Activated CD4-positive, alpha-beta memory T cell treated with anti-CD3 and anti-CD28 coated beads for 36 hours (primary cell): ENCODE measurements at regions not wholly inside any gene's neighbourhood (a gene's known extent, or its start where the extent isn't known, plus 50 kb on each side); places are given as distances from the start of the nearest gene placed in this dataset.

Experiments used
- CTCF ChIA-PET: fragments of 350-600 bp; sonication (Branson Sonifier 250); formaldehyde crosslinking; loops from one replicate; lab custom pipeline; 2021; ENCODE audit warnings: antibody characterized with exemption, inconsistent platforms; lab: Charles Lee
- POLR2A ChIA-PET: fragments of 350-600 bp; sonication (Branson Sonifier 250); formaldehyde crosslinking; loops from one replicate; lab custom pipeline; 2021; ENCODE audit warnings: antibody characterized with exemption; lab: Charles Lee
- DNase-seq: peaks from one replicate; pipeline ENCODE4 v3.0.0-alpha.2; 2020
- H3K27ac Mint-ChIP-seq: one replicate; pipeline ENCODE4 v1.8.0; 2021; ENCODE audit warnings: mixed read lengths
- H3K27me3 Mint-ChIP-seq: one replicate; pipeline ENCODE4 v1.8.0; 2021; ENCODE audit warnings: mixed read lengths
- H3K36me3 Mint-ChIP-seq: one replicate; pipeline ENCODE4 v1.8.0; 2021; ENCODE audit warnings: mixed read lengths
- H3K4me1 Mint-ChIP-seq: one replicate; pipeline ENCODE4 v1.8.0; 2021; ENCODE audit warnings: low read depth, mixed read lengths
- H3K4me3 Mint-ChIP-seq: one replicate; pipeline ENCODE4 v1.8.0; 2021; ENCODE audit warnings: mild to moderate bottlenecking, mixed read lengths
- H3K9me3 Mint-ChIP-seq: one replicate; pipeline ENCODE4 v1.8.0; 2021; ENCODE audit warnings: mixed read lengths
- intact Hi-C: fragments of 100-400 bp; cut with micrococcal nuclease; formaldehyde crosslinking; loops from one replicate; pipeline ENCODE4 v1.15.1; 2023

DNA sequence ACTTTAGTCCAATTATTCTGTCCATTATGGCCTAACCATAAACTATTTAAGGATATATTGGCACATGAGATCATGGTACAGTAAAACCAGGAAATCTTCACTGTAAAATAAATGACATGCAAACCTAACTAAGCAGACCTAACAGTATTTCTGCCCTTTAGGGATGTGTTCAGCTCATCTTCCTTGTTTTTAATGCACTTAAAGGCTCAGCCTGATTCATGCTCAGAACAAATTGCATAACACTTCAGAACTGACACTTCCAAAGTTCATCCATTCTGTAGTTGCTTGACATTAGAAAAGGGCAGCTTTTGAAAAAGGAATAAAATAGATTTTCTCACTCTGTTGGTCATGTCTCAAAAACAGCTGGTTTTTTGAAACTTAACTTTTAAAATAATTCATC, 708.5 kb downstream of the C12orf50 start:
- no peak for DNase-seq
- H3K27me3 Mint-ChIP-seq: no peaks in the 10 kb centered on the region
- no peaks in the 10 kb centered on the region for H3K9me3 Mint-ChIP-seq
- no peak overlapping the region for H3K4me3 Mint-ChIP-seq
- CTCF ChIA-PET: no interaction called here
- H3K27ac Mint-ChIP-seq: no peak overlapping the region
- H3K36me3 Mint-ChIP-seq: no peaks in the 10 kb centered on the region
- no peaks in the 10 kb centered on the region for H3K4me1 Mint-ChIP-seq
- POLR2A ChIA-PET: no interaction called here
- intact Hi-C loops: no loop called here

- H3K27me3 Mint-ChIP-seq: no peaks in the 10 kb centered on the region
- ChIA-PET CTCF (no interaction called here), POLR2A (no interaction called here)
- no peaks in the 10 kb centered on the region for H3K9me3 Mint-ChIP-seq
- intact Hi-C loops: no loop called here
- H3K4me3 Mint-ChIP-seq: no peak overlapping the region
- DNase-seq: no peak
- no peaks in the 10 kb centered on the region for H3K36me3 Mint-ChIP-seq
- no peaks in the 10 kb centered on the region for H3K4me1 Mint-ChIP-seq
- H3K27ac Mint-ChIP-seq: no peak overlapping the region
Measured at GRCh38 chr12:87317302-87317701, 711.9 kb downstream of the C12orf50 start.

- Mint-ChIP-seq H3K36me3 (no peaks in the 10 kb centered on the region), H3K4me1 (no peaks in the 10 kb centered on the region), H3K27me3 (no peaks in the 10 kb centered on the region), H3K9me3 (no peaks in the 10 kb centered on the region), H3K27ac (no peak overlapping the region), H3K4me3 (no peak overlapping the region)
- POLR2A ChIA-PET: no interaction called here
- DNase-seq: no peak
- CTCF ChIA-PET: no interaction called here
- intact Hi-C loops: no loop called here
Measured at GRCh38 chr12:87311206-87311605, 718.0 kb downstream of the C12orf50 start.

DNA sequence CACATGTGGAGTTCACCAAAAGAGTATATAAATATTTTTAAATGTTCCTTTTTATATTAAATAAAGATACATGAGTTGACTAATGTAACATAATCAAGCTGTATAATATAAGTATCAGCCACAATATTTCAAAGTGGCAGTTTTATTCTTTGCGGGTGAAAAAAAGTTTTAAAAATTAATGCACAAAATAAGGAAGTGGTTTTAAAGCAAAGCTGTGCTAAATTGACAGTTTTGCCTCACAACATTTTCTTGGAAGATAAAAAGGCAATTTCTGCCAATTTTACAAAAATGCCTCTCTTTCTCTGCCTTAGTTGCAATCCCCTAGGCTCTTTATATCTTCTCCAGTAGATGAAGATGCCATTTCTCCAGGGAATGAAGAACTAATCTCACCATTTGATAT, 719.1 kb downstream of the C12orf50 start:
- H3K4me3 Mint-ChIP-seq: no peak overlapping the region
- POLR2A ChIA-PET: no interaction called here
- no peaks in the 10 kb centered on the region for H3K36me3 Mint-ChIP-seq
- DNase-seq: no peak
- H3K27ac Mint-ChIP-seq: no peak overlapping the region
- peaks cover 3% of the 10 kb centered on the region for H3K9me3 Mint-ChIP-seq
- H3K4me1 Mint-ChIP-seq: no peaks in the 10 kb centered on the region
- CTCF ChIA-PET: no interaction called here
- H3K27me3 Mint-ChIP-seq: no peaks in the 10 kb centered on the region
- intact Hi-C loops: no loop called here

GRCh38 chr12:87305481-87305880, 723.7 kb downstream of the C12orf50 start:
- H3K9me3 Mint-ChIP-seq: peaks cover 3% of the 10 kb centered on the region
- H3K4me3 Mint-ChIP-seq: no peak overlapping the region
- no peaks in the 10 kb centered on the region for H3K4me1 Mint-ChIP-seq
- no peak for DNase-seq
- H3K27me3 Mint-ChIP-seq: no peaks in the 10 kb centered on the region
- POLR2A ChIA-PET: no interaction called here
- no peak overlapping the region for H3K27ac Mint-ChIP-seq
- CTCF ChIA-PET: no interaction called here
- intact Hi-C loops: no loop called here
- no peaks in the 10 kb centered on the region for H3K36me3 Mint-ChIP-seq

DNA sequence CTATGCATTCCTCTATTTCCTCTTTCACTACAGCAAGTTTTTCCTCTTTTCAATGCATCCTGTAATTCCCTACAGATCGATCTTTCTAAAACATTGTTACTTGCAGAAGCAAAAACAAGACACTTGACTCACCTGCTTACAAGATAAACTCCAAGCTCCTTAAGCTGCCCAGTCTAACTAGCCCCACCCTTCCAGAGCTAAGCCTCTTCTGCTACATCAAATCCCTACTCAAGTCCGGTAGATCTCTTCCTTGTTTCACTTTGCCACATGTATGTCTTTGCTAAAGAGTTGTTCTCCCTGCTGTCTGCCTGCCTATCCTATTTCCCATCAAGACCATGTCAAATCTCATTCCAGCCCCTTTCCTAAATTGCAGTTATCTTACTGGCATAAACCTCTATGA, 724.8 kb downstream of the C12orf50 start:
- no peaks in the 10 kb centered on the region for H3K27me3 Mint-ChIP-seq
- CTCF ChIA-PET: no interaction called here
- H3K4me3 Mint-ChIP-seq: no peak overlapping the region
- peaks cover 3% of the 10 kb centered on the region for H3K9me3 Mint-ChIP-seq
- no peaks in the 10 kb centered on the region for H3K4me1 Mint-ChIP-seq
- intact Hi-C loops: no loop called here
- no peak overlapping the region for H3K27ac Mint-ChIP-seq
- POLR2A ChIA-PET: no interaction called here
- no peak for DNase-seq
- no peaks in the 10 kb centered on the region for H3K36me3 Mint-ChIP-seq

DNA sequence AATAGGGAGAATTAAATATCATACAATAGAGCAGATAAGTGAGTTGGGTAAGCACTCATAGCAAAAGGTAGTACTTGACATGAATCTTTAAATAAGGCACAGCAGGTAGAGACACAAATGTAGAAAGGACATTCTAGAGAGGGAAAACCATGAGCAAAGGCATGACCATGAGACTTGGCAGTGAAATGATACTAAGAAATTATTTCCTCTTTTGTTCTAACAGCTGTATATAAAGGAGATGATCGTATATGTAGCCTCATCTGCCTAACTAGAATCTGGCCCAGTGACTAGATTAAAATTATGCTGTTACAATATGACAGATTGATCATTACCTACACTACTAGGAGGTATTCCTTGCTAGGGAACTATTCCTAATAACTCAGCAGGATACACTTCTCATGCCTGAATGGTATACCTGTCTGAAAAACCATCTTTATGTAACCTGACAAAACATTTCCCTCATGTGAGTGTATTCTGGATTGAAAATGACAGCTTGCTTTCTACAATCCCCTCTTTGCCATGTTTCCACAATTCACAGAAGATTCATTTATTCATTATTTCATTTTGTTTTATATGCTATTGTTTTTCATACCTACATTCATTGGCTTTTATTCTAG, 725.7 kb downstream of the C12orf50 start:
- POLR2A ChIA-PET: no interaction called here
- H3K27me3 Mint-ChIP-seq: no peaks in the 10 kb centered on the region
- DNase-seq: no peak
- H3K4me1 Mint-ChIP-seq: no peaks in the 10 kb centered on the region
- H3K36me3 Mint-ChIP-seq: no peaks in the 10 kb centered on the region
- CTCF ChIA-PET: no interaction called here
- peaks cover 9% of the 10 kb centered on the region for H3K9me3 Mint-ChIP-seq
- no peak overlapping the region for H3K27ac Mint-ChIP-seq
- no peak overlapping the region for H3K4me3 Mint-ChIP-seq
- intact Hi-C loops: no loop called here

DNA sequence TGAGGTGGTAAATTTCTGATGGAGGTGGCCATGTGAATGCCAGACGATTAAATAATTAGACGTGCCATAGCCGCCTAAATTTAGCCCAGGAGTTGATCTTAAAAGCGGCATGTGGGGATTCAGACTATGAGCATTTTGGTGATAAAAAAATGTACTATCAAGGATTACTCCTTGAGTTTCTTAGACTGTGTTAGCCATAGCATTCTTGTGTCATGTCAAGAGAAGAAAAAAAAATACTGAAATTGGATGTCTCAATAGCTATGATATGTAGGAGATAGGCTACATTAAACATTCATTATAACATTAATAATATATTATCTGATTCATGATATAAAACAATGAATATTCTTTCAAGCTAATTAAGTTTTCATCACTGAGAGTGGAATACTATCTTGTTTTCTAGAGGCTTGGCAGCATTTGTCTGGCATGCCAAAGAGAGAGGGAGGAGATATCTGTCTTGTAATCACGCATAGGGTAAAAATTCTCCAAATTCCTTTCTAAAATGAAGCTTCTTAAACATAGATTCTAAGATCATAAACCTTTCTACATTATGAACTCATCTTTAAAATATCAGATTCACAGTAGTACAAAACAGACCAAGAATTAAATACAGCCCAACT, 727.0 kb downstream of the C12orf50 start:
- no peak for DNase-seq
- intact Hi-C loops: no loop called here
- Mint-ChIP-seq H3K9me3 (peaks cover 14% of the 10 kb centered on the region), H3K4me3 (no peak overlapping the region), H3K36me3 (no peaks in the 10 kb centered on the region), H3K4me1 (no peaks in the 10 kb centered on the region), H3K27me3 (no peaks in the 10 kb centered on the region), H3K27ac (no peak overlapping the region)
- ChIA-PET CTCF (no interaction called here), POLR2A (no interaction called here)

DNA sequence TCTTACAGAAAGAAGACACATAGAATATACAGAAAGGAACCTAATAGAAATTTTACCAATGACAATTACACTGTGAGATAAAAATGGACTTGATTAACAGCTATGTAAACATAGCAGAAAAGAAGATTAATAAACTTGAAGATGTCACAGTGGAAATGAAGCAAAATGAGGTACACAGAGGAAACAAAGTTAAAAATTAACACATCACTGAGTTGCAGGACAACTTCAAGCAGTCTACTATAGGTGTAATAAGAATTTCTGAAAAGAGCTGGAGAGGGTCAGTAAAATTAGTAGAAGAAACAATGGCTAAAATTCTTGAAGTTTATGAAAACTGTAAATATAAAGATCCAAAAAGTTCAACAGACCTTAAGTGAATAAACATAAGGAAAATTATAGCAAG, 738.7 kb downstream of the C12orf50 start:
- Mint-ChIP-seq H3K4me1 (no peaks in the 10 kb centered on the region), H3K27me3 (no peaks in the 10 kb centered on the region), H3K4me3 (no peak overlapping the region), H3K36me3 (no peaks in the 10 kb centered on the region), H3K9me3 (peaks cover 5% of the 10 kb centered on the region), H3K27ac (no peak overlapping the region)
- POLR2A ChIA-PET: no interaction called here
- intact Hi-C loops: no loop called here
- CTCF ChIA-PET: no interaction called here
- DNase-seq: no peak

- intact Hi-C loops: no loop called here
- Mint-ChIP-seq H3K27ac (no peak overlapping the region), H3K9me3 (peaks cover 3% of the 10 kb centered on the region), H3K4me1 (no peaks in the 10 kb centered on the region), H3K4me3 (no peak overlapping the region), H3K36me3 (no peaks in the 10 kb centered on the region), H3K27me3 (no peaks in the 10 kb centered on the region)
- DNase-seq: no peak
- CTCF ChIA-PET: no interaction called here
- POLR2A ChIA-PET: no interaction called here
Measured at GRCh38 chr12:87283886-87284285, 745.3 kb downstream of the C12orf50 start.

DNA sequence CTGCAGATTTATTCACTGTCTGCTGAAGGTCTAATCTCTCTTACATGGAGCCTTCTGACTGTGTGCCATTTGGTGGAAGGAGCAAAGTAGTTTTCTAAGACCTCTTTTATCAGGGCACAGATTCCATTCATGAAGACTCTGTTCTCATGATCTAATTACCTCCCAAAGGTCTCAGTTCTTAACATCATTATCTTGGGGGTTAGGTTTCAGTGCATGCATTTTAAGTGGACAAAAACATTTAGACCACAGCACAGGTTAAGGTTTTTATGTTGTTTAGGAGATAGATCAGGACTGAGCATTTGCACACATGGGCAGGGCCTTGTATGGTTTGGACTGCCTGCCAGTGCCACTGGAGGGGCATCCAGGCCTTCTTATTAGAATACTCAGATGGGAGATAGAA, 746.1 kb downstream of the C12orf50 start:
- intact Hi-C loops: no loop called here
- no peak overlapping the region for H3K4me3 Mint-ChIP-seq
- H3K9me3 Mint-ChIP-seq: peaks cover 3% of the 10 kb centered on the region
- H3K36me3 Mint-ChIP-seq: no peaks in the 10 kb centered on the region
- no peak for DNase-seq
- POLR2A ChIA-PET: no interaction called here
- no peak overlapping the region for H3K27ac Mint-ChIP-seq
- CTCF ChIA-PET: no interaction called here
- no peaks in the 10 kb centered on the region for H3K4me1 Mint-ChIP-seq
- no peaks in the 10 kb centered on the region for H3K27me3 Mint-ChIP-seq

DNA sequence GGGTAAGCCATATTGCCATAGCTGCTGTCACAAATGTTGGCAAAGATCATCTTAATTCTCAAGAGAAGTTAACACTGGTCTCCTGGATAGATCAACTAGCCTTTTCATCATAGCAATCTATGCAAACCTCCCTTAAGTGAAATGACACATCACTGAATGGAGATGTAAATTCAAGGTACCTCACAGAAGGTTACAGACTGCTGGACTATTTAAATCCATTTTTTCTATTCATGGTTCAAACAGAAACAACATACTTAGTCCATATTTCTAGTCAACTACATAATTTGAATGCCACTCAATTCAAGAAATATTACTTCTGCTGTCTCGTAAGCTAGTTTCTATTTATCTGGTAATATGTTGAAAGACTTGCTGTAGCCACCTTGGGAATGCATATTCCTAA, 748.3 kb downstream of the C12orf50 start:
- no peak for DNase-seq
- CTCF ChIA-PET: no interaction called here
- no peak overlapping the region for H3K4me3 Mint-ChIP-seq
- peaks cover 3% of the 10 kb centered on the region for H3K9me3 Mint-ChIP-seq
- POLR2A ChIA-PET: no interaction called here
- no peak overlapping the region for H3K27ac Mint-ChIP-seq
- no peaks in the 10 kb centered on the region for H3K36me3 Mint-ChIP-seq
- H3K27me3 Mint-ChIP-seq: no peaks in the 10 kb centered on the region
- intact Hi-C loops: no loop called here
- H3K4me1 Mint-ChIP-seq: no peaks in the 10 kb centered on the region

- ChIA-PET CTCF (no interaction called here), POLR2A (no interaction called here)
- intact Hi-C loops: no loop called here
- Mint-ChIP-seq H3K4me1 (no peaks in the 10 kb centered on the region), H3K27me3 (no peaks in the 10 kb centered on the region), H3K36me3 (no peaks in the 10 kb centered on the region), H3K27ac (no peak overlapping the region), H3K4me3 (no peak overlapping the region), H3K9me3 (peaks cover 3% of the 10 kb centered on the region)
- no peak for DNase-seq
Measured at GRCh38 chr12:87280356-87280755, 748.8 kb downstream of the C12orf50 start.
